ENCODE measurements at regions not wholly inside any gene's neighbourhood (a gene's known extent, or its start where the extent isn't known, plus 50 kb on each side); places are given as distances from the start of the nearest gene placed in this dataset.

DNA sequence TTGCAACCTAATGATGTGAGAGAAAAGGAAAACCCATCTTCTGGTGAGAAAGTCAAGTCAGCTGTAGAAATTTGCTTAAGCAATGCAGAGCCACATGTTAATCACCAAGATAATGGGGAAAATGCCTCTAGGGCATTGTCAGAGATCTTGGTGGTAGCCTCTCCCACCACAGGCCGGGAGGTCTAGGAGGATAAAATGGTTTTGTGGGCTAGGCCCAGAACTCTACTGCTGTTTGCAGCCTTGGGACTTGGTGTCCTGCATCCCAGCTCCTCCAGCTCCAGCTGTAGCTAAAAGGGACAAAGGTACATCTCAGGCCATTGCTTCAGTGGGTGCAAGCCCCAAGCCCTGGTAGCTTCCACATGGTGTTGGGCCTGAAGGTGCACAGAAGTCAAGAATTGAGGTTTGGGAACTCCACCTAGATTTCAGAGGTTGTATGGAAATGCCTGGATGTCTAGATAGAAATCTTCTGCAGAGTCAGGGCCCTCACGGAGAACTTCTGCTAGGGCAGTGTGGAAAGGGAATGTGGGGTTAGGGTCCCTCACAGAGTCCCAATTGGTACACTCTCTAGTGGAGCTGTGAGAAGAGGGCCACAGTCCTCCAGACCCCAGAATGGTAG is 382.2 kb upstream of the KLHL1 start:
- Histone ChIP-seq H3K9me3 (ENCODE audit: low read length) (peaks cover 3% of the 10 kb centered on the region), H3F3A (ENCODE audit: insufficient read depth, low read length, poor library complexity, severe bottlenecking) (no peaks in the 10 kb centered on the region), H3K4me3 (ENCODE audit: low read length) (no peak overlapping the region), H3K36me3 (ENCODE audit: insufficient read depth, low read length) (no peaks in the 10 kb centered on the region), H2AFZ (ENCODE audit: low read depth, low read length) (no peak overlapping the region), H3K27ac (ENCODE audit: low read length) (no peak overlapping the region), H3K27me3 (ENCODE audit: insufficient read depth, low read depth, low read length) (no peaks in the 10 kb centered on the region), H3K4me2 (ENCODE audit: low read length) (no peak overlapping the region), H4K20me1 (ENCODE audit: insufficient read depth) (no peaks in the 10 kb centered on the region), H3K9me2 (ENCODE audit: insufficient read depth, low read length) (no peaks in the 10 kb centered on the region), H3K79me2 (replicated peaks; ENCODE audit: insufficient read depth, low read length) (no peaks in the 10 kb centered on the region), H3K9ac (ENCODE audit: low read length) (no peak overlapping the region)
- TF ChIP-seq REST (IDR thresholded peaks at IDR 0.05; ENCODE audit: borderline replicate concordance): no peak
- no peak for TF ChIP-seq SMC3 (conservative IDR thresholded peaks at IDR 0.05; ENCODE audit: poor library complexity)
- TF ChIP-seq TAF1 (IDR thresholded peaks at IDR 0.05; ENCODE audit: low read depth): no peak
- no peak for TF ChIP-seq MXI1 (conservative IDR thresholded peaks at IDR 0.05; ENCODE audit: poor library complexity, severe bottlenecking)
- no peak for TF ChIP-seq POLR2AphosphoS5 (IDR thresholded peaks at IDR 0.05)
- TF ChIP-seq EP300 (conservative IDR thresholded peaks at IDR 0.05; ENCODE audit: poor library complexity, severe bottlenecking): no peak
- no peak for TF ChIP-seq RAD21 (conservative IDR thresholded peaks at IDR 0.05)
- TF ChIP-seq, protein P1, sequence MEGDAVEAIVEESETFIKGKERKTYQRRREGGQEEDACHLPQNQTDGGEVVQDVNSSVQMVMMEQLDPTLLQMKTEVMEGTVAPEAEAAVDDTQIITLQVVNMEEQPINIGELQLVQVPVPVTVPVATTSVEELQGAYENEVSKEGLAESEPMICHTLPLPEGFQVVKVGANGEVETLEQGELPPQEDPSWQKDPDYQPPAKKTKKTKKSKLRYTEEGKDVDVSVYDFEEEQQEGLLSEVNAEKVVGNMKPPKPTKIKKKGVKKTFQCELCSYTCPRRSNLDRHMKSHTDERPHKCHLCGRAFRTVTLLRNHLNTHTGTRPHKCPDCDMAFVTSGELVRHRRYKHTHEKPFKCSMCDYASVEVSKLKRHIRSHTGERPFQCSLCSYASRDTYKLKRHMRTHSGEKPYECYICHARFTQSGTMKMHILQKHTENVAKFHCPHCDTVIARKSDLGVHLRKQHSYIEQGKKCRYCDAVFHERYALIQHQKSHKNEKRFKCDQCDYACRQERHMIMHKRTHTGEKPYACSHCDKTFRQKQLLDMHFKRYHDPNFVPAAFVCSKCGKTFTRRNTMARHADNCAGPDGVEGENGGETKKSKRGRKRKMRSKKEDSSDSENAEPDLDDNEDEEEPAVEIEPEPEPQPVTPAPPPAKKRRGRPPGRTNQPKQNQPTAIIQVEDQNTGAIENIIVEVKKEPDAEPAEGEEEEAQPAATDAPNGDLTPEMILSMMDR (IDR thresholded peaks at IDR 0.05; ENCODE audit: poor library complexity, severe bottlenecking): no peak
- no peak for TF ChIP-seq EZH2 (IDR thresholded peaks at IDR 0.05; ENCODE audit: borderline replicate concordance, insufficient read depth, low read length, poor library complexity, severe bottlenecking)

GRCh38 chr13:70484931-70485330 is 376.7 kb upstream of the KLHL1 start:
- Histone ChIP-seq H4K20me1 (ENCODE audit: insufficient read depth) (no peaks in the 10 kb centered on the region), H3K27me3 (ENCODE audit: insufficient read depth, low read depth, low read length) (no peaks in the 10 kb centered on the region), H3K4me3 (ENCODE audit: low read length) (no peak overlapping the region), H3F3A (ENCODE audit: insufficient read depth, low read length, poor library complexity, severe bottlenecking) (no peaks in the 10 kb centered on the region), H3K36me3 (ENCODE audit: insufficient read depth, low read length) (no peaks in the 10 kb centered on the region), H3K9me2 (ENCODE audit: insufficient read depth, low read length) (no peaks in the 10 kb centered on the region), H3K4me2 (ENCODE audit: low read length) (no peak overlapping the region), H3K79me2 (replicated peaks; ENCODE audit: insufficient read depth, low read length) (no peaks in the 10 kb centered on the region), H3K9me3 (ENCODE audit: low read length) (no peaks in the 10 kb centered on the region), H3K27ac (ENCODE audit: low read length) (no peak overlapping the region), H2AFZ (ENCODE audit: low read depth, low read length) (no peak overlapping the region), H3K9ac (ENCODE audit: low read length) (no peak overlapping the region)
- TF ChIP-seq SMC3 (conservative IDR thresholded peaks at IDR 0.05; ENCODE audit: poor library complexity) (no peak), EP300 (conservative IDR thresholded peaks at IDR 0.05; ENCODE audit: poor library complexity, severe bottlenecking) (no peak), TAF1 (IDR thresholded peaks at IDR 0.05; ENCODE audit: low read depth) (no peak), RAD21 (conservative IDR thresholded peaks at IDR 0.05) (no peak), MXI1 (conservative IDR thresholded peaks at IDR 0.05; ENCODE audit: poor library complexity, severe bottlenecking) (no peak), EZH2 (IDR thresholded peaks at IDR 0.05; ENCODE audit: borderline replicate concordance, insufficient read depth, low read length, poor library complexity, severe bottlenecking) (no peak), REST (IDR thresholded peaks at IDR 0.05; ENCODE audit: borderline replicate concordance) (no peak), POLR2AphosphoS5 (IDR thresholded peaks at IDR 0.05) (no peak)
- TF ChIP-seq, protein P1 (IDR thresholded peaks at IDR 0.05; ENCODE audit: poor library complexity, severe bottlenecking): no peak

All from neural cell (in vitro differentiated cells).